ENCODE measurements at regions not wholly inside any gene's neighbourhood (a gene's known extent, or its start where the extent isn't known, plus 50 kb on each side); places are given as distances from the start of the nearest gene placed in this dataset.

- no peak for TF ChIP-seq USF1 (IDR thresholded peaks at IDR 0.05)
- TF ChIP-seq MAX (IDR thresholded peaks at IDR 0.05): no peak
- no peak for TF ChIP-seq REST (IDR thresholded peaks at IDR 0.05; ENCODE audit: low read depth)
- TF ChIP-seq YY1 (IDR thresholded peaks at IDR 0.05; ENCODE audit: low read depth): no peak
- TF ChIP-seq FOXM1 (IDR thresholded peaks at IDR 0.05; ENCODE audit: borderline replicate concordance, low read depth): no peak
- TF ChIP-seq EGR1 (IDR thresholded peaks at IDR 0.05): no peak
- TF ChIP-seq CEBPB (IDR thresholded peaks at IDR 0.05): no peak
- TF ChIP-seq ZBTB7A (IDR thresholded peaks at IDR 0.05; ENCODE audit: low read depth): no peak
- TF ChIP-seq RAD21 (IDR thresholded peaks at IDR 0.05; ENCODE audit: low read depth): no peak
- no peak for TF ChIP-seq TAF1 (IDR thresholded peaks at IDR 0.05; ENCODE audit: low read depth)
- no peak for TF ChIP-seq EP300 (IDR thresholded peaks at IDR 0.05; ENCODE audit: borderline replicate concordance)
- TF ChIP-seq TEAD4 (IDR thresholded peaks at IDR 0.05): no peak
- no peak for TF ChIP-seq TCF12 (IDR thresholded peaks at IDR 0.05; ENCODE audit: low read depth)
- no peak for TF ChIP-seq CREB1 (IDR thresholded peaks at IDR 0.05; ENCODE audit: low read depth)
- no peak for TF ChIP-seq NFIC (IDR thresholded peaks at IDR 0.05)
Measured at GRCh38 chr2:18668221-18668620, 78.9 kb upstream of the NT5C1B start.

- no peak for TF ChIP-seq YY1 (IDR thresholded peaks at IDR 0.05; ENCODE audit: low read depth)
- no peak for TF ChIP-seq EP300 (IDR thresholded peaks at IDR 0.05; ENCODE audit: borderline replicate concordance)
- TF ChIP-seq RAD21 (IDR thresholded peaks at IDR 0.05; ENCODE audit: low read depth): no peak
- no peak for TF ChIP-seq TAF1 (IDR thresholded peaks at IDR 0.05; ENCODE audit: low read depth)
- TF ChIP-seq CEBPB (IDR thresholded peaks at IDR 0.05): no peak
- TF ChIP-seq FOXM1 (IDR thresholded peaks at IDR 0.05; ENCODE audit: borderline replicate concordance, low read depth): no peak
- TF ChIP-seq CREB1 (IDR thresholded peaks at IDR 0.05; ENCODE audit: low read depth): no peak
- TF ChIP-seq TCF12 (IDR thresholded peaks at IDR 0.05; ENCODE audit: low read depth): no peak
- no peak for TF ChIP-seq USF1 (IDR thresholded peaks at IDR 0.05)
- no peak for TF ChIP-seq TEAD4 (IDR thresholded peaks at IDR 0.05)
Measured at GRCh38 chr2:18664421-18664820, 75.1 kb upstream of the NT5C1B start.

- TF ChIP-seq EGR1 (IDR thresholded peaks at IDR 0.05): no peak
- TF ChIP-seq USF1 (IDR thresholded peaks at IDR 0.05): no peak
- no peak for TF ChIP-seq TAF1 (IDR thresholded peaks at IDR 0.05; ENCODE audit: low read depth)
- TF ChIP-seq YY1 (IDR thresholded peaks at IDR 0.05; ENCODE audit: low read depth): no peak
- no peak for TF ChIP-seq CEBPB (IDR thresholded peaks at IDR 0.05)
- no peak for TF ChIP-seq FOXM1 (IDR thresholded peaks at IDR 0.05; ENCODE audit: borderline replicate concordance, low read depth)
- no peak for TF ChIP-seq TEAD4 (IDR thresholded peaks at IDR 0.05)
- no peak for TF ChIP-seq ZBTB7A (IDR thresholded peaks at IDR 0.05; ENCODE audit: low read depth)
- no peak for TF ChIP-seq EP300 (IDR thresholded peaks at IDR 0.05; ENCODE audit: borderline replicate concordance)
- no peak for TF ChIP-seq NFIC (IDR thresholded peaks at IDR 0.05)
- no peak for TF ChIP-seq RAD21 (IDR thresholded peaks at IDR 0.05; ENCODE audit: low read depth)
- no peak for TF ChIP-seq MAX (IDR thresholded peaks at IDR 0.05)
- TF ChIP-seq REST (IDR thresholded peaks at IDR 0.05; ENCODE audit: low read depth): no peak
- TF ChIP-seq TCF12 (IDR thresholded peaks at IDR 0.05; ENCODE audit: low read depth): no peak
- TF ChIP-seq CREB1 (IDR thresholded peaks at IDR 0.05; ENCODE audit: low read depth): no peak
Measured at GRCh38 chr2:18663861-18664260, 74.5 kb upstream of the NT5C1B start.

- TF ChIP-seq MAX (IDR thresholded peaks at IDR 0.05): no peak
- no peak for TF ChIP-seq TCF12 (IDR thresholded peaks at IDR 0.05; ENCODE audit: low read depth)
- TF ChIP-seq USF1 (IDR thresholded peaks at IDR 0.05): no peak
- no peak for TF ChIP-seq EP300 (IDR thresholded peaks at IDR 0.05; ENCODE audit: borderline replicate concordance)
- no peak for TF ChIP-seq EGR1 (IDR thresholded peaks at IDR 0.05)
- no peak for TF ChIP-seq CEBPB (IDR thresholded peaks at IDR 0.05)
- TF ChIP-seq YY1 (IDR thresholded peaks at IDR 0.05; ENCODE audit: low read depth): no peak
- no peak for TF ChIP-seq CREB1 (IDR thresholded peaks at IDR 0.05; ENCODE audit: low read depth)
- no peak for TF ChIP-seq RAD21 (IDR thresholded peaks at IDR 0.05; ENCODE audit: low read depth)
- TF ChIP-seq ZBTB7A (IDR thresholded peaks at IDR 0.05; ENCODE audit: low read depth): no peak
- TF ChIP-seq TAF1 (IDR thresholded peaks at IDR 0.05; ENCODE audit: low read depth): no peak
- no peak for TF ChIP-seq FOXM1 (IDR thresholded peaks at IDR 0.05; ENCODE audit: borderline replicate concordance, low read depth)
- TF ChIP-seq NFIC (IDR thresholded peaks at IDR 0.05): no peak
- TF ChIP-seq REST (IDR thresholded peaks at IDR 0.05; ENCODE audit: low read depth): no peak
- no peak for TF ChIP-seq TEAD4 (IDR thresholded peaks at IDR 0.05)
Measured at GRCh38 chr2:18662689-18663088, 73.3 kb upstream of the NT5C1B start.
